ENCODE measurements at regions not wholly inside any gene's neighbourhood (a gene's known extent, or its start where the extent isn't known, plus 50 kb on each side); places are given as distances from the start of the nearest gene placed in this dataset.

DNA sequence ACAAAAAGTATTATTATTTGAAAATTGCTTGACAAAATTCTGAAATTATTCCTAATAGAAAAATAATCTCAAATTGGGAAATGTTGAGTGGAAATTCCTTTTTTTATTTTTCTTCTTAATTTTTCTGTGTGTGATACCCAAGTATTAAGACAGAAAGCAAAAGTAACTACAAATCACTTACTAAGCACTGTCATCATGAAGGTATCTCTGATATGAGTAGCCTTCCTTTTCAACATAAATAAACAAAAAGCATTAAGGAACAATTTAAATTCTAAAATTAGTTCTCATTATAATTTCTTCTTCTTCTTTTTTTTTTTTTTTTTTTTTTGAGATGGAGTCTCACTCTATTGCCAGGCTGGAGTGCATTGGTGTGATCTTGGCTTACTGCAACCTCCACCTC lies 174.2 kb upstream of the RBMS1 start:
- H3K4me1 ChIP-seq: no peaks in the 10 kb centered on the region
- intact Hi-C loops (cut with DNase I): no loop called here

DNA sequence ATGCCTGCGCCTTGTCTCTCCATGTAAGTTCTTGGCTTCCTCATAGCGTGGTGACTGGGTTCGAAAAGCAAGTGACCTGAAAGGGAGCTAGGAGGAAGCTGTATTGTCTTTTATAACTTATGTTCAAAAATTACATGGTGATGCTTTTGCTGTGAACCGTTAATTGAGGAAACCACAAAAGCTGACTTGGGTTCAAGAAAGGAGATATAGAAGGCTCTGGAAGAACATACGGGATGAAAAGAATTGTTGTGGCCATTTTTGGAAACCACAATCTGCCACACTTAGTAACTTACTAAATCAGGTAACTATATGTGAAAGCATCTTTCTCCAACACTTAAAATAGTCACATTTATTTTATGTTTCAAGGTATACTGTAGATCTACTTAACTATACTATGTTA lies 177.0 kb upstream of the RBMS1 start:
- intact Hi-C loops (cut with DNase I): no loop called here
- Histone ChIP-seq H3K27me3 (no peaks in the 10 kb centered on the region), H3K4me3 (no peak overlapping the region), H3K27ac (no peak overlapping the region), H3K4me1 (no peaks in the 10 kb centered on the region), H3K9ac (ENCODE audit: low read depth in 2 of 2, low read length in 2 of 2) (no peak overlapping the region), H3K9me3 (no peaks in the 10 kb centered on the region), H3K36me3 (no peaks in the 10 kb centered on the region)
- TF ChIP-seq, protein P1, sequence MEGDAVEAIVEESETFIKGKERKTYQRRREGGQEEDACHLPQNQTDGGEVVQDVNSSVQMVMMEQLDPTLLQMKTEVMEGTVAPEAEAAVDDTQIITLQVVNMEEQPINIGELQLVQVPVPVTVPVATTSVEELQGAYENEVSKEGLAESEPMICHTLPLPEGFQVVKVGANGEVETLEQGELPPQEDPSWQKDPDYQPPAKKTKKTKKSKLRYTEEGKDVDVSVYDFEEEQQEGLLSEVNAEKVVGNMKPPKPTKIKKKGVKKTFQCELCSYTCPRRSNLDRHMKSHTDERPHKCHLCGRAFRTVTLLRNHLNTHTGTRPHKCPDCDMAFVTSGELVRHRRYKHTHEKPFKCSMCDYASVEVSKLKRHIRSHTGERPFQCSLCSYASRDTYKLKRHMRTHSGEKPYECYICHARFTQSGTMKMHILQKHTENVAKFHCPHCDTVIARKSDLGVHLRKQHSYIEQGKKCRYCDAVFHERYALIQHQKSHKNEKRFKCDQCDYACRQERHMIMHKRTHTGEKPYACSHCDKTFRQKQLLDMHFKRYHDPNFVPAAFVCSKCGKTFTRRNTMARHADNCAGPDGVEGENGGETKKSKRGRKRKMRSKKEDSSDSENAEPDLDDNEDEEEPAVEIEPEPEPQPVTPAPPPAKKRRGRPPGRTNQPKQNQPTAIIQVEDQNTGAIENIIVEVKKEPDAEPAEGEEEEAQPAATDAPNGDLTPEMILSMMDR (IDR thresholded peaks at IDR 0.05): no peak
- DNase-seq: no peak

More for the DNA sequence above, 174.2 kb upstream of the RBMS1 start:
- no peak overlapping the region for H3K9ac ChIP-seq (ENCODE audit: low read depth in 2 of 2, low read length in 2 of 2)
- DNase-seq: no peak
- TF ChIP-seq, protein P1 (IDR thresholded peaks at IDR 0.05): no peak
- no peak overlapping the region for H3K4me3 ChIP-seq
- H3K27me3 ChIP-seq: no peaks in the 10 kb centered on the region
- no peak overlapping the region for H3K27ac ChIP-seq
- H3K36me3 ChIP-seq: no peaks in the 10 kb centered on the region
- no peaks in the 10 kb centered on the region for H3K9me3 ChIP-seq

DNA sequence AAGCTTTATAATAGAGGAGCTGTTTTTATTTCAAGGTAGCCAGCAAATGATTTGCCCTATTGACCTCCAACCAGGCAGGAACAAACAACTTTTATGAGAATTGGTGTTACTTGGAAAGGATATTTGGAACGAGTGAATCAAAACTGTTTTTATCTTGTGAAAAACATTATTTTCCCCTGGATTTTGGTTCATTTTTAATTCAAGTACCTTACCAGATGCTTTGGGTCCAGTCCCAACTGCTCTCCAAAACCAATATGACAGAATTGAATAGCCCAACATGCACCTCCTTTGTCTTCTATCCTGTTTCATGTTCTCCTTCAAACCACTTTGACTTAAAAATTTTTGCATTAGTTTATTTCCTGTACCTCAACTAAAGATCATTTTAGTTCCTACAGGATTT lies 178.6 kb upstream of the RBMS1 start:
- Histone ChIP-seq H3K27ac (no peak overlapping the region), H3K4me3 (no peak overlapping the region), H3K4me1 (no peaks in the 10 kb centered on the region), H3K9ac (ENCODE audit: low read depth in 2 of 2, low read length in 2 of 2) (no peak overlapping the region), H3K36me3 (no peaks in the 10 kb centered on the region), H3K27me3 (no peaks in the 10 kb centered on the region), H3K9me3 (no peaks in the 10 kb centered on the region)
- TF ChIP-seq, protein P1 (IDR thresholded peaks at IDR 0.05): no peak
- intact Hi-C loops (cut with DNase I): no loop called here
- DNase-seq: no peak

DNA sequence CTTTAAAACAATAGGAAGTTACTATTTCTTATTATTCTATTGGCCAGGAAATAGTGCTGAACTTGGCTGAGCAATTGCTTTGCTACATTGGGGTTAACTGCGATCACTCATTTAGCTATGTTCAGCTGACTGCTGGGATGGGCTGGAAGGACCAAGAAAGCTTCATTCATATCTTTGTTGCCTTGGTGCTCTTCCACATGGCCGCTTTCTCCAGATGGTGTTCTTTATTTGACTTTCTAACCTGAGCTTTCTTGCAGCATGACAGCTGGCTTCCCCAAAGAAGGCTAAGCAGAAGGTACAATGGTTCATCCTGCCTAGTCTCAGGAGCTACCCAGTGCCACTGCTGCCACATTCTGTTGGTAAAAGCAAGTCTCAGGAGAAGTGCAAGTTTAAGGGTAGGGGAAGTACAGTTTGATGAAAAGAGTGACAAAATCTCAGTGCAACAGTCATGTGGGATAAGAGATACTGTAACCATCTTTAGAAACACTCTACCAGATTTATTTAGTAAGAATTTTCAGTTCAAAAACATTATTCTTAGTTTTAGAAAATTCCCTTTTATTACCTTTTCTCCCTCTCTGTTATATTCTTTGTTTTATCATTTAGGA lies 180.6 kb upstream of the RBMS1 start:
- TF ChIP-seq, protein P1 (IDR thresholded peaks at IDR 0.05): no peak
- H3K4me1 ChIP-seq: no peaks in the 10 kb centered on the region
- intact Hi-C loops (cut with DNase I): no loop called here
- H3K4me3 ChIP-seq: no peak overlapping the region
- no peak overlapping the region for H3K9ac ChIP-seq (ENCODE audit: low read depth in 2 of 2, low read length in 2 of 2)
- H3K9me3 ChIP-seq: no peaks in the 10 kb centered on the region
- H3K27me3 ChIP-seq: no peaks in the 10 kb centered on the region
- no peaks in the 10 kb centered on the region for H3K36me3 ChIP-seq
- no peak overlapping the region for H3K27ac ChIP-seq
- DNase-seq: no peak

DNA sequence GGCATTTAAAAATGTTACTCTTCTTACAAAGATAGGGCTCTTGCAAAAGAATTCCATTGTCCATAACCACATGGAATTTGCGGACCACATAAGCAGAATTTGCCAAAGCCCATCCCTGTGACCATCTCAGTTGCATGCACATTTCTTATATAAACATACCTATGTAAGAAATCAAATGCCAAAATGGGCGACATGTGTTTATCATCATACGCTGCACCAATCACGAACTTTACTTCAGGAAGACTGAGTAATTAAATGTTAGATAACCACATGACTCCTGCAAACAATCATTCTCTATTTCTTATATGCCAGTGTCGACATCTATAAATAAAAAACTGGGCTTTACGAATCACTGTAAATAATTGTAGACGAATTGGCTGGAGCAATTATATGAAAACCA lies 186.1 kb upstream of the RBMS1 start:
- Histone ChIP-seq H3K9ac (ENCODE audit: low read depth in 2 of 2, low read length in 2 of 2) (no peak overlapping the region), H3K4me1 (no peaks in the 10 kb centered on the region), H3K4me3 (no peak overlapping the region), H3K27me3 (no peaks in the 10 kb centered on the region), H3K27ac (no peak overlapping the region), H3K36me3 (no peaks in the 10 kb centered on the region), H3K9me3 (no peaks in the 10 kb centered on the region)
- intact Hi-C loops (cut with DNase I): no loop called here
- no peak for DNase-seq
- TF ChIP-seq, protein P1 (IDR thresholded peaks at IDR 0.05): no peak
